HUES64 (cell line): ENCODE measurements at regions not wholly inside any gene's neighbourhood (a gene's known extent, or its start where the extent isn't known, plus 50 kb on each side); places are given as distances from the start of the nearest gene placed in this dataset.

ENCODE experiments used
- H3K27ac ChIP-seq: 2 replicates; pipeline ENCODE4 v1.7.0; 2013; ENCODE audit warnings: low read depth, low read length, inconsistent platforms
- H3K27me3 ChIP-seq: 2 replicates; pipeline ENCODE4 v1.6.1; 2013; ENCODE audit warnings: mild to moderate bottlenecking, low read length; ENCODE audit not compliant: insufficient read depth
- H3K36me3 ChIP-seq: 2 replicates; pipeline ENCODE4 v1.6.1; 2013; ENCODE audit warnings: mild to moderate bottlenecking, low read length; ENCODE audit not compliant: insufficient read depth
- H3K4me1 ChIP-seq: 2 replicates; pipeline ENCODE4 v1.6.1; 2013; ENCODE audit warnings: mild to moderate bottlenecking, low read length, moderate library complexity; ENCODE audit not compliant: insufficient read depth
- H3K4me3 ChIP-seq: 2 replicates; pipeline ENCODE4 v1.5.1; 2013; ENCODE audit warnings: mild to moderate bottlenecking, low read length, moderate library complexity
- H3K9ac ChIP-seq: 2 replicates; pipeline ENCODE4 v1.6.1; 2013; ENCODE audit warnings: mild to moderate bottlenecking, low read depth, low read length
- H3K9me3 ChIP-seq: 2 replicates; pipeline ENCODE4 v1.6.1; 2013; ENCODE audit warnings: low read depth, low read length; ENCODE audit not compliant: insufficient read depth
- WGBS: fragments of 150-250, 120-280 bp; methylation state at CpG from one replicate; pipeline ENCODE4 v1.1.7; 2013; ENCODE audit warnings: missing lambda C conversion rate; 5-methylcytosine and 5-hydroxymethylcytosine counted together

DNA sequence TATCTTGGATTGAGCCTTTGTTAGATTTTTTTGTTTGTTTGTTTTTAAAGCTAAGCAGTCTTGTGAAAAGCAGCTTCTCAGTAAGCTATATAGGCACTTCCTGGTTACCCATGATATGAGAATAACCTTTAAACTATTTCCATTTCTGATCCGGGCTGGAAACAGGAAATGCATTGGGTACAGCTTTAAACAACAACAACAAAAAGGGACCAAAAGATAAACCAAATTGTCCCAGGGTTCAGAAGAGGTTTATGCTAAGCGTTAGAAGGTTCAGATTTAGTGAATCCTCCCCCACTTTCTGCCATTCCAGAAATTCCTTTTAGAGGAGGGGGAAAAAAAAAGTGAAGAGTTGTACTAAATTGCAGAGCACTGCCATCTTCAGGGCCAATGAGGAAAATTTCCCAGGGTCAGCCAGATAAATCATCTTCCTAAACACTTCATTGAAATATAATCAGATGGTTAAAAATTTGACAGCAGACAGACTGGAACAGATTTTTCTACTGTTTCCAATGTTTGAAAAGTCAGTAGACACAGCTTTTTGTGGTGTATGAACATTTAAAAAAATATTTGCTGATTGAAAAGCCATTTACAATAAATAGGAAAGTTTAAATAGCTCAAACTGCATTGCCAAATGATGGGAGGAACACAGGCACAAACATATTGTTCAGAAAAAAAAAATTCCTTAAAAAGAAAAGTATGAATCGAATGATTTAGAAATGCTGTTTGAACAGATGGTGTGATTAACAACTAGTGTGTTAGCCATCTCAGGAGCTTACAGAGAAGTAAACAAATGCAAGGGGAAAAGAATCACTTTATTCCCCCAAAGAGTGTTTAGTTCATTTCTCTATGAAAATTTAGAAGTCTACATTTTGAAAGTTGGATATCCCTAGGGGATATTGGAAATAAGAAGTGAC, 189.9 kb upstream of the TANK start:
- peaks cover 3% of the 10 kb centered on the region; the same call in 1 of the 2 replicates for H3K4me1 ChIP-seq
- peak overlapping the region; percentile 84 for H3K27ac ChIP-seq
- no peak overlapping the region for H3K4me3 ChIP-seq
- peak overlapping the region; percentile 25 for H3K9ac ChIP-seq
- WGBS: 34% methylated on average over 2 of the region's 3 CpGs
- no peaks in the 10 kb centered on the region for H3K27me3 ChIP-seq
- no peaks in the 10 kb centered on the region for H3K36me3 ChIP-seq
- H3K9me3 ChIP-seq: no peaks in the 10 kb centered on the region

DNA sequence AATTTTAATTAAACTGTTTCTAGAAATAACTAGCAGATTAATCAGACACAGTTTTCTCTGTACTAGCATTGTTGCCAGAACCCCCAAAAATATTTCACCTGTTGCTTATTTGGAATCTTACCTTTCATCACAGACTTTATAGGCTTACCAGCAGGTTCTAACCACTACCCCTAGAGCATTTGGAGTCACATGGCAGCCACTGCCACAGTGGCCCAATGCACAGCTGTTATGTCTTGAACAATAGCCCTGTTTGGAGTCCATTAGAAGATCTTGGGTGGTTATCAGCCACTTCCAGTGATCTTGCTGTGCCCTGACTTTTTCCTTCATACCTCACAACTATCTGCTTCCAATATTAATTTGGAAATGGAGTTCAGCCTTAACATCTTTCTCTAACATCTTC, 186.2 kb upstream of the TANK start:
- H3K4me3 ChIP-seq: no peak overlapping the region
- no peaks in the 10 kb centered on the region for H3K36me3 ChIP-seq
- no peaks in the 10 kb centered on the region for H3K27me3 ChIP-seq

DNA sequence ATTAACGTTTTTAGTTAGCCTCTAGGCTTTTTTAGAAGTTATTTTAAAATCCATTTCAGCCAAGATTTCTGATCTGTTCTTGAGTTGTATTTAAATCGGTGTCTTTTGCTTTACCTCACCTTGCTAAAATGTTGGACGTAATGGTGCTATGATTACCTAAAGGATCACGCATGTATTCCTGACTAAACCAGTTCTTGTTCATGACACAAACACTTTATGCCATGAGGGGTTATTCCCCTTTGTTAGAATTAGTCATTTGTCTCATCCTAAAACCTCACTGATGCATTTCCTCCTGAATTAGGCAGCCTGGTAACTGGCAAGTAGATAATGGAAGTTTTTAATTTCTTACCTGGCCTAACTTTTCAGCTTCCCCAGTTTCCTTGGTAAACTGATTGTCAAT, 185.4 kb upstream of the TANK start:
- H3K9ac ChIP-seq: no peak overlapping the region
- H3K4me3 ChIP-seq: no peak overlapping the region
- no peak overlapping the region for H3K27ac ChIP-seq
- 73% methylated on average over 4 of the region's 4 CpGs for WGBS
- H3K36me3 ChIP-seq: no peaks in the 10 kb centered on the region
- H3K4me1 ChIP-seq: peaks cover 3% of the 10 kb centered on the region; the same call in 1 of the 2 replicates
- H3K9me3 ChIP-seq: no peaks in the 10 kb centered on the region
- no peaks in the 10 kb centered on the region for H3K27me3 ChIP-seq

More for the DNA sequence above, 186.2 kb upstream of the TANK start:
- Histone ChIP-seq H3K9me3 (no peaks in the 10 kb centered on the region), H3K27ac (no peak overlapping the region), H3K4me1 (peaks cover 3% of the 10 kb centered on the region; the same call in 1 of the 2 replicates), H3K9ac (no peak overlapping the region)

DNA sequence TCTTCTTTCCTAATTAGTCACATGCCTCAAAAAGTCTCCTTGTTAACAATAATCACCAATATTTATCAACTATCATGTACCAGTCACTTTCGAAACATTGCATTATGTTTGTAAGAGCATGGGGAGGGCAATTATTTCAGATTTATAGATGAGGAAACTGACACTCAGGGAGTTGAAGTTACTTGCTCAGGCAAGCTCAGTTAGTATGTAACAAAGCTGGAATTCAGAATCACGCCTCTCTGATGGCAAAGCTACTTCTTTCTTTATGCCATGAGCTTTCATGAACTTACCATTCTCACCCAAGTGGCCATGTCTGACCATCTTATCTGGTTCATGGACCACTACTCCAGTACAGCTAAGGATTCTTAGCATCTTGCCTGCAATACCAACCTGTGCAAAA, 183.4 kb upstream of the TANK start:
- H3K27me3 ChIP-seq: no peaks in the 10 kb centered on the region
- no peaks in the 10 kb centered on the region for H3K36me3 ChIP-seq
- WGBS: 91% methylated on average over 2 of the region's 2 CpGs

DNA sequence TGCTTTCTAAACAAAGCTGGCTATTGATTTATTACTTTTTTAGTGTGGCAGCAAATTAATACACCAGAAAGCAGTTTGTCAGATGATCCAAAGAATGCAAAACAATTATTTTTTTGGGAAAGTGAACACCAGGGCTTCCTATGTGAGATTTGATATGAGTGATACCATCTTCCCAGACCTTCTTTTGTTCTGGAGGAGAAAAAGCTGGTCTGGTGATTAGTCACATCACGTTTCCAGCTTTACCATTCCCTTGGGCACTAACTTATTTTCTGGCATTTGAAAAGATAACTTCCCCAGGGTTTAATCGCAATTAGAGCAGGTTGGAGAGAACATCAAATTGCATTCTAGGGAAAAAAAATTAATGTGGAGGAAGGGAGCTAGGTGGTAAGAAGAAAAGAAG, 182.9 kb upstream of the TANK start:
- no peak overlapping the region for H3K27ac ChIP-seq
- H3K4me1 ChIP-seq: no peaks in the 10 kb centered on the region
- 88% methylated on average over 1 of the region's 2 CpGs for WGBS
- 0 out of 2 replicates have a peak, but pooled peaks cover 5% of the 10 kb centered on the region for H3K9me3 ChIP-seq
- no peaks in the 10 kb centered on the region for H3K36me3 ChIP-seq
- no peak overlapping the region for H3K4me3 ChIP-seq
- H3K27me3 ChIP-seq: no peaks in the 10 kb centered on the region
- H3K9ac ChIP-seq: no peak overlapping the region

More for the DNA sequence above, 183.4 kb upstream of the TANK start:
- Histone ChIP-seq H3K4me3 (no peak overlapping the region), H3K9me3 (0 out of 2 replicates have a peak, but pooled peaks cover 5% of the 10 kb centered on the region), H3K27ac (no peak overlapping the region), H3K9ac (no peak overlapping the region), H3K4me1 (no peaks in the 10 kb centered on the region)

DNA sequence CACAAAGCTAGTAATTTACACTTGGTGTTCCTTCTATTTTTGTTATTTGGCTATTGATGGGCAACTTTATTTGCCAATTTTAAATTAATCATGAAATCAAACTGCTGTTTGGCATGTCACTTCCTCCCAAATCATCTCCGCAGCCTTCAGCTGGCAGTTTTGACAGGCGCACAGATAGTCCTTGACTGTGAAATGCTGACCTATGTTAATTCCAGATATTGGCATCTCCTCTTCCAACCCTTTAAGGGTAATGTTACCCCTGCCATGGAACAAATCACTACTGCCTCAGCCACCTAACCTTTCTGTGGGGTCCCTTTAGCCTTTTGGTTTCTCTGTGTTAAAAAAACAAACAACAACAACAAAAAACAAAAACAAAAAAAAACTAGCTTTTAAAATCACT, 182.4 kb upstream of the TANK start:
- Histone ChIP-seq H3K4me3 (no peak overlapping the region), H3K9ac (no peak overlapping the region), H3K4me1 (no peaks in the 10 kb centered on the region), H3K27ac (no peak overlapping the region), H3K27me3 (no peaks in the 10 kb centered on the region), H3K9me3 (0 out of 2 replicates have a peak, but pooled peaks cover 5% of the 10 kb centered on the region), H3K36me3 (no peaks in the 10 kb centered on the region)
- 91% methylated on average over 2 of the region's 2 CpGs for WGBS

DNA sequence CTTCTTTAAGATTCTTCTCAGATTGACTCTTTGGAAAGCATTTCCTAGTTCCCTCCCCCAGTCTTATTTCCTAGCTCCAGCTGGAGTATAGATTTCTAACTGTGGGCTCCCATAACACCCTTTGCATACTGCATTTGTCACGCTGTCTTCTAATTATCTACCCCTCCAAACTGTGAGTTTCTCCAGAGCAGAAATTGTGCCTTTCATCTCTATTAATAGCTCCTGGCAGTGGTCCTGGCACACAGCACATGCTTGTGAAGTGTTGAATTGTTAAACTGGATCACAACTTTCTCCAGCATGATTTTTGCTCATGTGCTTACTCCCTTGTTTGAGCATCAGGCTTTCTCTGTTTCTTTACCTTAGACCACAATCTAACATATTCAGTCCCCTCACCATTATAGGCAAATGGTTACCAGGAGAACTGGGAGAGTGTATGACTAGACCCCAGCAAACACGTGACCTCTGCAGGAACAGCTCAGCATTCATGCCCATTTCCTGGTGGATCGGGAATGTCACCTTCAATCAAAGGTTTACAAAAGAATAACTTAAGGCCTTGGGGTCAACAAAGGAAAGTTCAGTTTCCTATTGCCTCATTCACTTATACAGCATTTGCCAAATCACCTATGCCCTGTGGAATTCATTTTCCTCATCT, 175.7 kb upstream of the TANK start:
- Histone ChIP-seq H3K27ac (no peak overlapping the region), H3K36me3 (no peaks in the 10 kb centered on the region), H3K4me3 (no peak overlapping the region), H3K27me3 (no peaks in the 10 kb centered on the region), H3K9me3 (0 out of 2 replicates have a peak, but pooled peaks cover 5% of the 10 kb centered on the region), H3K4me1 (no peaks in the 10 kb centered on the region), H3K9ac (no peak overlapping the region)
- 92% methylated on average over 3 of the region's 3 CpGs for WGBS

DNA sequence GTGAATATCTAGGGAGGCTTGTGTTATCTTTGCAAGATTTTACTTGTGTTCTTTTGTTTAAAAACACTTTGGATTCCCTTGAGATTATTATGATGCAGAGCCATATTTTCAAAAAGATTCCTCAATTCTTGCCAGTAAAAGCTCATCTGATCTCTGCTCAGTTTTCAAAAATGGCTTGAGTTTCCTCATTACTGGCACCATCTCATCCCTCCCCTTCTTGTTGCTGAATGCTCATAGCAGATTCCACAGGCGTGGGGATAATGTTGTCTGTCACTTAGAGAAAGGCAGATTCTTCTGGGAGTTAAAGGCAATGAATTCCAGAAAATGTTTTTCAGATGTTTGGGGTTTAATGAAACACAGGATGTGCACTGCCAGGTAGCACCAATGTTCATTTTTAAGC, 170.4 kb upstream of the TANK start:
- Histone ChIP-seq H3K4me1 (no peaks in the 10 kb centered on the region), H3K9ac (no peak overlapping the region), H3K27me3 (no peaks in the 10 kb centered on the region), H3K27ac (no peak overlapping the region), H3K4me3 (no peak overlapping the region), H3K36me3 (no peaks in the 10 kb centered on the region), H3K9me3 (no peaks in the 10 kb centered on the region)
- 83% methylated on average over 1 of the region's 1 CpG for WGBS

DNA sequence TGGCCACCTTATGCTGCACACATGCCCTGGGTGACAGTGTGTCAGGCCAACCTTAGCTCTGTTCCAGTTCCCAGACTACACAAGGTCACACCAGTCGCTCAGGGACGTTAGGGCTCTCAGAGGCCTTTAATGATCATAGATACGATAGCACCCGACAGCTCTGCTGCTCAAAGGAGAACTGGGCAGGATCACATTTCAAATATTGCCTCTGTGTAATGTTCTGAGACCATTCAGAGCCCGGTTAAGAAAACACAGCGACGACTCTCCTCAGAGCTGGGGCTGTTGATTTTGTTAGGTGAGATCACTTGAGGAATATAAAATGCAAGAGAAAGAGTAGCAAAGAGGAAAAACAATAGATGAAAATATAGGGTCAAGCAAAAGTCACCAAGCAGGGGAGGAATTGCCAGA, 166.6 kb upstream of the TANK start:
- Histone ChIP-seq H3K27me3 (no peaks in the 10 kb centered on the region), H3K9ac (no peak overlapping the region), H3K4me3 (no peak overlapping the region), H3K4me1 (no peaks in the 10 kb centered on the region), H3K9me3 (no peaks in the 10 kb centered on the region), H3K36me3 (no peaks in the 10 kb centered on the region), H3K27ac (no peak overlapping the region)
- 87% methylated on average over 7 of the region's 7 CpGs for WGBS

DNA sequence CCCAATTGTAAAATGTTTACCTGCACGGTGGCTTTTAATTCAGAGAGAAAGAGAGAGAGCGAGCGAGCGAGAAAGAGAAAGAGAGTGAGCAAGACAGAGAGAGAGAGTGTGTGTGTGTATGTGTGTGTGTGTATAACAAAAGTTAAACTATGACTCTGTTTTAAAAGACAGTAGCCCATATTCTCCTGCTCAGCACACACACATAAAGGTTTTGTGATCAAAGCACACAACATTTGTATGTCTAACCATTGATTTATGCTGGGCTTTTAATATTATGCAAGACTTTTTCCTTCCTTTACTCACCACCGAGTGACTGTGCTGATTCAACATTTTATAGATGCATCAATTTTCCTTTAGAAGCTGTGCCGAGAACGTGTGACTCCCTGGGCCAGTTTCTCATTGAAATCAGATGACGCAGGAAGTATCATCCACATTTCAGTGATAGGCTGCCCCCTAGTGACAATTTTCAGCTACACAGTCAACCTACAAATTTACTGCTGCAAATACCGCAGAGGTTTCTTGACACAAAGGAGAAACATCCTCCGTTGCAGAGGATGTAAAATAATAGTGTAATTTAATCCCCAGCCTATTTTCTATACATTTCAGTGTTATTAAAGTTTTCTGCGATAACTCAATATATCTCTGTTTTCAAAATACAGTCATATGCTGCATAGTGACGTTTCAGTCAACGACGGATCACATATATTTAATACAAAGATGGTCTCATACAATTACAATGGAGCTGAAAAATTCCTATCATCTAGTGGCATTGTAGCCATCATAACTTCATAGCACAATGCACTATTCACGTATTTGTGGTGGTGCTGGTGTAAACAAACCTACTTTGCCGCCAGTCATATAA, 165.9 kb upstream of the TANK start:
- no peak overlapping the region for H3K9ac ChIP-seq
- H3K9me3 ChIP-seq: no peaks in the 10 kb centered on the region
- H3K4me3 ChIP-seq: no peak overlapping the region
- H3K4me1 ChIP-seq: no peaks in the 10 kb centered on the region
- H3K27ac ChIP-seq: no peak overlapping the region
- H3K27me3 ChIP-seq: no peaks in the 10 kb centered on the region
- 58% methylated on average over 14 of the region's 16 CpGs for WGBS
- no peaks in the 10 kb centered on the region for H3K36me3 ChIP-seq

DNA sequence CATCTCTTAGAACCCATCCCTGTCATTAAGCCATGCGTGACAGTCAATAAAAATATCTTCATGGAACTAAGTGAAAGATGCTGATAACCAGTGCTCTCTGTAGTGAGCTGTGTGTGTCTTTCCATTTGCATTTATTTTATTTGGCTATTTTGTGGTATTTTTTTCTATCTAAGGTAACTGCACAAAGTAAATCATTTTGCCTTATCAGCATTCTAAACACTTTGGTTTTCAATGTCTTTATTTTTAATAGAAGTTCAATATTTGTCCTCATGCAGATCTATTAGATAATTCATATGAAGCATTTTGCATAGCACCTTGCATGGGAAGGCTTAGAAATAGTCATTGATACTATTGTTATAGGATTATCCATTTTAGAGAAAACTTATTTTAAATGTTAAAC, 163.6 kb upstream of the TANK start:
- H3K27ac ChIP-seq: no peak overlapping the region
- no peaks in the 10 kb centered on the region for H3K36me3 ChIP-seq
- WGBS: 86% methylated on average over 1 of the region's 1 CpG
- no peaks in the 10 kb centered on the region for H3K9me3 ChIP-seq
- H3K4me1 ChIP-seq: no peaks in the 10 kb centered on the region
- no peak overlapping the region for H3K9ac ChIP-seq
- no peaks in the 10 kb centered on the region for H3K27me3 ChIP-seq
- no peak overlapping the region for H3K4me3 ChIP-seq
